Vagina (tissue), 2 donors: ENCODE measurements at regions not wholly inside any gene's neighbourhood (a gene's known extent, or its start where the extent isn't known, plus 50 kb on each side); places are given as distances from the start of the nearest gene placed in this dataset.

Source experiments
- POLR2A ChIP-seq, 2 donors: fragments of 450-650 bp; IDR thresholded peaks; one replicate each; pipeline ENCODE4 v1.6.1; 2017; ENCODE audit warnings: antibody characterized with exemption in 2 of 2, mild to moderate bottlenecking in 2 of 2, moderate library complexity in 2 of 2
- POLR2AphosphoS5 ChIP-seq, 2 donors: sonication (generic); formaldehyde crosslinking; IDR thresholded peaks; one replicate each; pipeline ENCODE4 v1.9.0; 2017; ENCODE audit warnings: antibody characterized with exemption in 2 of 2, mild to moderate bottlenecking in 2 of 2, low read depth in 1 of 2; ENCODE audit not compliant: insufficient read depth in 1 of 2
- TF ChIP-seq, protein P1 (sequence below), 3 experiments: fragments of 450-650 bp in 2 of 3; fragments of 200-600 bp in 1 of 3; sonication (generic) in 1 of 3; IDR thresholded peaks; one replicate each; pipeline ENCODE4 v1.5.1; 2017 to 2019; ENCODE audit warnings: antibody characterized with exemption in 3 of 3, mild to moderate bottlenecking in 2 of 3, moderate library complexity in 2 of 3

GRCh38 chr14:28603606-28604005 lies 163.0 kb upstream of the FOXG1 start:
- TF ChIP-seq POLR2A (IDR thresholded peaks at IDR 0.05): no peak
- TF ChIP-seq, protein P1, sequence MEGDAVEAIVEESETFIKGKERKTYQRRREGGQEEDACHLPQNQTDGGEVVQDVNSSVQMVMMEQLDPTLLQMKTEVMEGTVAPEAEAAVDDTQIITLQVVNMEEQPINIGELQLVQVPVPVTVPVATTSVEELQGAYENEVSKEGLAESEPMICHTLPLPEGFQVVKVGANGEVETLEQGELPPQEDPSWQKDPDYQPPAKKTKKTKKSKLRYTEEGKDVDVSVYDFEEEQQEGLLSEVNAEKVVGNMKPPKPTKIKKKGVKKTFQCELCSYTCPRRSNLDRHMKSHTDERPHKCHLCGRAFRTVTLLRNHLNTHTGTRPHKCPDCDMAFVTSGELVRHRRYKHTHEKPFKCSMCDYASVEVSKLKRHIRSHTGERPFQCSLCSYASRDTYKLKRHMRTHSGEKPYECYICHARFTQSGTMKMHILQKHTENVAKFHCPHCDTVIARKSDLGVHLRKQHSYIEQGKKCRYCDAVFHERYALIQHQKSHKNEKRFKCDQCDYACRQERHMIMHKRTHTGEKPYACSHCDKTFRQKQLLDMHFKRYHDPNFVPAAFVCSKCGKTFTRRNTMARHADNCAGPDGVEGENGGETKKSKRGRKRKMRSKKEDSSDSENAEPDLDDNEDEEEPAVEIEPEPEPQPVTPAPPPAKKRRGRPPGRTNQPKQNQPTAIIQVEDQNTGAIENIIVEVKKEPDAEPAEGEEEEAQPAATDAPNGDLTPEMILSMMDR (IDR thresholded peaks at IDR 0.05): no peak
- TF ChIP-seq POLR2AphosphoS5 (IDR thresholded peaks at IDR 0.05; ENCODE audit: insufficient read depth in 1 of 2, low read depth in 1 of 2): no peak
